Vagina (tissue), 2 donors: ENCODE measurements at regions not wholly inside any gene's neighbourhood (a gene's known extent, or its start where the extent isn't known, plus 50 kb on each side); places are given as distances from the start of the nearest gene placed in this dataset.
"Not testable (repeated sequence)": the region's sequence is repeated elsewhere in the genome, so short reads cannot be mapped to it uniquely, and the experiment has no call there.

Source experiments
- DNase-seq, 2 donors: peaks; one replicate each; pipeline ENCODE4 v3.0.0-alpha.2; 2017; ENCODE audit errors: extremely low spot score in 2 of 2
- H3K27ac ChIP-seq: fragments of 200-600 bp; sonication (generic); one replicate; pipeline ENCODE4 v1.5.1; 2019
- H3K27me3 ChIP-seq: fragments of 200-600 bp; sonication (generic); one replicate; pipeline ENCODE4 v1.5.1; 2019
- H3K36me3 ChIP-seq, 2 donors: fragments of 200-600 bp; sonication (generic); one replicate each; pipeline ENCODE4 v1.5.1; 2017 to 2019
- H3K4me1 ChIP-seq: fragments of 200-600 bp; sonication (generic); one replicate; pipeline ENCODE4 v1.5.1; 2019
- H3K4me3 ChIP-seq, 2 donors: fragments of 200-600 bp; sonication (generic); 1 replicate in 1 of 2; 2 replicates in 1 of 2; pipeline ENCODE4 v1.5.1; 2016 to 2019
- H3K9me3 ChIP-seq: fragments of 200-600 bp; sonication (generic); one replicate; pipeline ENCODE4 v1.5.1; 2019
- CTCF ChIP-seq, 3 experiments: fragments of 450-650 bp in 2 of 3; fragments of 200-600 bp in 1 of 3; sonication (generic) in 1 of 3; IDR thresholded peaks; one replicate each; pipeline ENCODE4 v1.5.1; 2017 to 2019; ENCODE audit warnings: antibody characterized with exemption in 3 of 3, mild to moderate bottlenecking in 2 of 3, moderate library complexity in 2 of 3
- POLR2A ChIP-seq, 2 donors: fragments of 450-650 bp; IDR thresholded peaks; one replicate each; pipeline ENCODE4 v1.6.1; 2017; ENCODE audit warnings: antibody characterized with exemption in 2 of 2, mild to moderate bottlenecking in 2 of 2, moderate library complexity in 2 of 2
- POLR2AphosphoS5 ChIP-seq, 2 donors: sonication (generic); formaldehyde crosslinking; IDR thresholded peaks; one replicate each; pipeline ENCODE4 v1.9.0; 2017; ENCODE audit warnings: antibody characterized with exemption in 2 of 2, mild to moderate bottlenecking in 2 of 2, low read depth in 1 of 2; ENCODE audit not compliant: insufficient read depth in 1 of 2
- intact Hi-C: fragments of 100-400 bp; cut with DNase I; formaldehyde crosslinking; loops from one replicate; pipeline ENCODE4 v1.15.1; 2023

GRCh38 chr3:153050978-153051377 is 111.0 kb upstream of the RAP2B start:
- H3K4me1 ChIP-seq, result peaks cover 13% of the 10 kb centered on the region
- H3K4me3 ChIP-seq, result no peak overlapping the region
- intact Hi-C loops, result no loop called here
- no peak for DNase-seq
- H3K36me3 ChIP-seq, result no peaks in the 10 kb centered on the region
- H3K27me3 ChIP-seq, result no peaks in the 10 kb centered on the region
- TF ChIP-seq CTCF (IDR thresholded peaks at IDR 0.05) (no peak), POLR2AphosphoS5 (IDR thresholded peaks at IDR 0.05; ENCODE audit: insufficient read depth in 1 of 2, low read depth in 1 of 2) (no peak), POLR2A (IDR thresholded peaks at IDR 0.05) (no peak)
- no peaks in the 10 kb centered on the region for H3K9me3 ChIP-seq
- no peak overlapping the region for H3K27ac ChIP-seq

GRCh38 chr3:153051427-153052095 is 110.5 kb upstream of the RAP2B start:
- no peak overlapping the region for H3K4me3 ChIP-seq
- H3K4me1 ChIP-seq, result peaks cover 13% of the 10 kb centered on the region
- H3K27me3 ChIP-seq, result no peaks in the 10 kb centered on the region
- no peaks in the 10 kb centered on the region for H3K36me3 ChIP-seq
- no peak for DNase-seq
- no peaks in the 10 kb centered on the region for H3K9me3 ChIP-seq
- H3K27ac ChIP-seq, result peak overlapping the region; percentile 11
- no peak for TF ChIP-seq POLR2A (IDR thresholded peaks at IDR 0.05)
- intact Hi-C loops, result no loop called here

GRCh38 chr3:153052096-153052460 is 109.9 kb upstream of the RAP2B start:
- peaks cover 13% of the 10 kb centered on the region for H3K4me1 ChIP-seq
- peak overlapping the region; percentile 11 for H3K27ac ChIP-seq
- no peak overlapping the region for H3K4me3 ChIP-seq
- no peaks in the 10 kb centered on the region for H3K36me3 ChIP-seq
- H3K27me3 ChIP-seq, result no peaks in the 10 kb centered on the region
- H3K9me3 ChIP-seq, result no peaks in the 10 kb centered on the region
- DNase-seq, result no peak
- intact Hi-C loops, result no loop called here
- TF ChIP-seq POLR2A (IDR thresholded peaks at IDR 0.05), result no peak
- TF ChIP-seq CTCF (IDR thresholded peaks at IDR 0.05), result no peak
- TF ChIP-seq POLR2AphosphoS5 (IDR thresholded peaks at IDR 0.05; ENCODE audit: insufficient read depth in 1 of 2, low read depth in 1 of 2), result peak in 1 of 2 donors; percentile 66

GRCh38 chr3:153055217-153055616 is 106.8 kb upstream of the RAP2B start:
- Histone ChIP-seq H3K27me3 (no peaks in the 10 kb centered on the region), H3K4me3 (no peak overlapping the region), H3K27ac (no peak overlapping the region), H3K36me3 (no peaks in the 10 kb centered on the region), H3K4me1 (peaks cover 13% of the 10 kb centered on the region), H3K9me3 (no peaks in the 10 kb centered on the region)
- no peak for TF ChIP-seq POLR2AphosphoS5 (IDR thresholded peaks at IDR 0.05; ENCODE audit: insufficient read depth in 1 of 2, low read depth in 1 of 2)
- TF ChIP-seq POLR2A (IDR thresholded peaks at IDR 0.05), result no peak
- no peak for TF ChIP-seq CTCF (IDR thresholded peaks at IDR 0.05)
- no peak for DNase-seq
- intact Hi-C loops, result no loop called here

- H3K36me3 ChIP-seq, result no peaks in the 10 kb centered on the region
- H3K27ac ChIP-seq, result no peak overlapping the region
- H3K4me1 ChIP-seq, result peaks cover 13% of the 10 kb centered on the region
- no peaks in the 10 kb centered on the region for H3K9me3 ChIP-seq
- TF ChIP-seq CTCF (IDR thresholded peaks at IDR 0.05), result no peak
- no peak for TF ChIP-seq POLR2A (IDR thresholded peaks at IDR 0.05)
- TF ChIP-seq POLR2AphosphoS5 (IDR thresholded peaks at IDR 0.05; ENCODE audit: insufficient read depth in 1 of 2, low read depth in 1 of 2), result no peak
- no peaks in the 10 kb centered on the region for H3K27me3 ChIP-seq
- no peak overlapping the region for H3K4me3 ChIP-seq
- intact Hi-C loops, result no loop called here
- DNase-seq, result no peak
Observed at GRCh38 chr3:153055779-153056178, 106.2 kb upstream of the RAP2B start.

- H3K36me3 ChIP-seq, H3K9me3 ChIP-seq, H3K4me3 ChIP-seq, H3K4me1 ChIP-seq, intact Hi-C loops, H3K27ac ChIP-seq, DNase-seq, H3K27me3 ChIP-seq: not testable (repeated sequence)
Observed at GRCh38 chr3:153058031-153058688, 103.9 kb upstream of the RAP2B start.
